Kidney epithelial cell (primary cell): ENCODE measurements at regions not wholly inside any gene's neighbourhood (a gene's known extent, or its start where the extent isn't known, plus 50 kb on each side); places are given as distances from the start of the nearest gene placed in this dataset.

Experiments
- DNase-seq: peaks from one replicate; pipeline ENCODE4 v3.0.0-alpha.2; 2010; ENCODE audit warnings: low read depth
- H3K27me3 ChIP-seq: 2 replicates; pipeline ENCODE4 v1.6.0; 2011; ENCODE audit warnings: low read length; ENCODE audit not compliant: control insufficient read depth, insufficient read depth
- H3K36me3 ChIP-seq: 2 replicates; pipeline ENCODE4 v1.5.1; 2011; ENCODE audit warnings: low read length; ENCODE audit not compliant: control insufficient read depth, insufficient read depth
- H3K4me3 ChIP-seq: 2 replicates; pipeline ENCODE4 v1.5.1; 2011; ENCODE audit warnings: low read depth, mild to moderate bottlenecking, control low read depth, low read length
- CTCF ChIP-seq: IDR thresholded peaks from 2 replicates; pipeline ENCODE4 v1.5.1; 2011; ENCODE audit warnings: mild to moderate bottlenecking, moderate library complexity, low read length, control low read depth, inconsistent platforms; ENCODE audit not compliant: insufficient read depth, poor library complexity, severe bottlenecking

DNA sequence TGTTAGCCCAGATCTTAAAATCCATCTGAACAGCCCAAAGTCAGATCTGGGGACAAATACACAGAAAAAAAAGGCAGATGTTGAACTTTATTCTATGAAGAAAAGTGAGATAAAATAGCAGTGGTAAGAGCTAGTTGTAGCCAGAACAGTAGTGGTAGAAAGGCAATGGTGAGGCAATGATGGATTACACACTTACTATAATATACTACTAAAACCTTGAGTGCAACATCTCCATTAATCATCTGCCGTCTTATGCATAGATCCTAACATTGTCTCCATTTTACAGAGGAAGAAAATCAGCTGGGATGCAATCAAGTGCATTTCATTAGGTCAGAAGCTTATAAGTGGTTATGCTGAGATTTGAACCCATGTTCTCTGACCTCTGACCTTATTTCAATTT is 699.6 kb downstream of the CDH11 start:
- TF ChIP-seq CTCF = no peak
- DNase-seq = no peak
- Histone ChIP-seq H3K36me3 (no peaks in the 10 kb centered on the region), H3K4me3 (no peak overlapping the region), H3K27me3 (no peaks in the 10 kb centered on the region)

DNA sequence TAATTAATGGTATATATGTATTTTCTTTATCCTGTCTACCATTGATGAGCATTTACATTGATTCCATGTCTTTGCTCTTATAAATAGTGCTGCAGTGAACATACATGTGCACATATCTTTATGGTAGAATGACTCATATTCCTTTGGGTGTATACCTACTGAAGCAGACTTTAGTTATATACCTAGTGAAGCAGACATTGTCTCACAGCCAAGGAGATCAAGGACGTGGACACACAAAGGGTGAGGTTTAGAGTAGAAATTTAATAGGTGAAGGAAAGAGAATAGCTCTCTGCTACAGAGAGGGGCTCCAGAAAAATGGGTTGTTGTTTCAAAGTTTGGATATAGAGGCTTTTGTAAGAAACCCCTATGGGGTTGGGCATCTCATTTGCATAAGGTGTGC is 700.3 kb downstream of the CDH11 start:
- no peak for TF ChIP-seq CTCF
- H3K36me3 ChIP-seq = no peaks in the 10 kb centered on the region
- no peak for DNase-seq
- no peak overlapping the region for H3K4me3 ChIP-seq
- no peaks in the 10 kb centered on the region for H3K27me3 ChIP-seq

DNA sequence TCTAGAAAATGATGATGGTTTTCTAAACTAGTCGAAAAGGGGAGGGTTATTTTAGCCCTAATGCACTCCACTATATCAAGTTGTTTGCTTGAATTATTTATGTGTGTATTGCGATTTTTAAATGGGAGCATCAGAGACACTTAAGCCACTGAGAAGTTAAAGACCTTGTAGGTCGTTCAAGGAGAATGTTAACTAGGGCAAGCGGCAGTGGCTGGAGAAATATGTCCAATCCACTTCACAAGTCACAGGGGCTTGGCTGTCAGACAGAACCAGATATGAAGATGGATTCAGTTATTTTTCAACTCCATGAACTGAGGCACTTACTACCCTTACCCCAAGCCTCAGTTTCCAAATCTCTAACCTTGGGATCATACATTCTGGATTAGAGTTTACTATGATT is 702.0 kb downstream of the CDH11 start:
- no peak for TF ChIP-seq CTCF
- no peaks in the 10 kb centered on the region for H3K36me3 ChIP-seq
- no peak overlapping the region for H3K4me3 ChIP-seq
- no peaks in the 10 kb centered on the region for H3K27me3 ChIP-seq
- DNase-seq = no peak

GRCh38 chr16:64417711-64418227 is 704.1 kb downstream of the CDH11 start:
- Histone ChIP-seq H3K36me3 (no peaks in the 10 kb centered on the region), H3K27me3 (no peaks in the 10 kb centered on the region), H3K4me3 (no peak overlapping the region)
- TF ChIP-seq CTCF = no peak
- DNase-seq = no peak

DNA sequence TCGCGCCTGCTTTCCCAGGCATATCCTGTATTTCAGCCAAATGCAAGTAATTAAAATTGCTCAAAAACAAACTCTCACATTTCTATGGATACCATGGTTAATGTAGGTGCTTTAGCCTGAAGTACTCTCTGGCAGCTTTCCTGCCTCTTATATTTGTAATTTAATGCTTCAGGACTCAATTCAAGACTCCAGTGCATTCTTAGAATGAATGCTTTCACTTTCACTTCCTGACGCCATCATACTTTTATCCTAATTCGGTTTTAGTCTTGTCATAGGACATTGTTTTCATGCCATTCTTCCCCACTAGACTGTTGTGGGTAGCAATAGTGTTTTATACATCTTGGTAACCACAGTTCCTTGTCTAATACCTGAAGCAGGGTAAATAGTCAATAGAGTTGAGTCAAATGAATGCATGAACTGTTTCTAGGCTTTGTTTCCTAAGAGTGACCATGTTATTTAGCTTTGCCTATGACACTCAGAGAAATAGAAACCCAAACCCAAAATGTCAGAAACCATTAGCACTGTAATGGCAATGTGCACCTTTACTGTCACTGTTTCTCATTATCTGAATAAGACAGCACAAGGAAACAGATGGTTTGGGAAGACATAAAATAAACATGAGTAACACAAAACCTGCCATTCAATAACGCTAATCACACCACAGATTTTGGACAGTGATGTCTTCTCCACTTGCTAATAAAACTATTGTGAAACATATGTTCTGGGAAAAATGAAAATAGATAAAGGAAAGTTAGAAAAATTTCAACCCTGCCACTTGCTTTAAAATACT is 705.5 kb downstream of the CDH11 start:
- DNase-seq = no peak
- Histone ChIP-seq H3K4me3 (no peak overlapping the region), H3K36me3 (no peaks in the 10 kb centered on the region), H3K27me3 (no peaks in the 10 kb centered on the region)
- no peak for TF ChIP-seq CTCF
